Testis (tissue), 2 donors: ENCODE measurements at regions not wholly inside any gene's neighbourhood (a gene's known extent, or its start where the extent isn't known, plus 50 kb on each side); places are given as distances from the start of the nearest gene placed in this dataset.

ENCODE experiments used
- DNase-seq: peaks from one replicate; pipeline ENCODE4 v3.0.0-alpha.2; 2019
- H3K27ac ChIP-seq, 2 donors: fragments of 200-600 bp; sonication (generic); one replicate each; pipeline ENCODE4 v1.5.1; 2019
- H3K27me3 ChIP-seq: fragments of 200-600 bp; sonication (generic); one replicate; pipeline ENCODE4 v1.5.1; 2019
- H3K36me3 ChIP-seq: fragments of 200-600 bp; sonication (generic); one replicate; pipeline ENCODE4 v1.5.1; 2017; ENCODE audit warnings: low read depth; ENCODE audit errors: missing control alignments
- H3K4me1 ChIP-seq: fragments of 200-600 bp; sonication (generic); one replicate; pipeline ENCODE4 v1.5.1; 2019
- H3K4me3 ChIP-seq, 2 donors: fragments of 200-600 bp; sonication (generic); one replicate each; pipeline ENCODE4 v1.5.1; 2017 to 2019
- H3K9me3 ChIP-seq: fragments of 200-600 bp; sonication (generic); one replicate; pipeline ENCODE4 v1.5.1; 2017
- POLR2A ChIP-seq: fragments of 450-650 bp; IDR thresholded peaks from one replicate; pipeline ENCODE4 v1.6.1; 2017; ENCODE audit warnings: antibody characterized with exemption, mild to moderate bottlenecking, moderate library complexity
- WGBS, 2 donors: methylation state at CpG; one replicate each; pipeline ENCODE4 v1.1.5; 2018; 5-methylcytosine and 5-hydroxymethylcytosine counted together
- intact Hi-C: fragments of 100-400 bp; cut with DNase I; formaldehyde crosslinking; loops from one replicate; pipeline ENCODE4 v1.15.1; 2023; ENCODE audit warnings: low total_unique reads
- TF ChIP-seq, protein P1 (sequence below), 3 experiments: fragments of 450-650 bp in 2 of 3; fragments of 200-600 bp in 1 of 3; sonication (generic) in 1 of 3; IDR thresholded peaks; one replicate each; pipeline ENCODE4 v1.5.1; 2016 to 2019; ENCODE audit warnings: antibody characterized with exemption in 3 of 3, mild to moderate bottlenecking in 2 of 3, moderate library complexity in 1 of 3

DNA sequence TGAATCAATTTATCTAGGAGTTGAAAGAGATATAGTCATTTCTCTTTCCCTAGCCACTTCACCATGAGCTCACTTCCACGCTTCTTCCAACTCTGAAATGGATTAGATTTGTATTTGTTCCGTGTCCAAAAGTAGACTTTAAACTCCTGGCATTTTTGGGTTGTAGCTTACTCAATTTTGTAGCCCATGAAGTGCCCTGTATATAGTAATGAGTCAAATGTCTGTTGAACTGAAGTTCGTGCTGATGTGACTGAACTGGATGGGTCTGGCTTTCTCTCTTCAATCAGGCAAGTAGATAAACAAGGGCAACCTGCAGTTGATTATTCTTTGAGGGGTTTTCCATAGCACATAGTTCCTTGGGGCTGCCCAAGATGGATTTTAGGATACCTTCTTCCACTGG, 450.6 kb downstream of the SH2D1A start:
- H3K27ac ChIP-seq = no peak overlapping the region
- no peaks in the 10 kb centered on the region for H3K36me3 ChIP-seq
- no peaks in the 10 kb centered on the region for H3K27me3 ChIP-seq
- H3K4me3 ChIP-seq = no peak overlapping the region
- DNase-seq = no peak
- 88 to 100% methylated on average over 2 to 3 of the region's 3 CpGs for WGBS, 2 donors
- TF ChIP-seq, protein P1, sequence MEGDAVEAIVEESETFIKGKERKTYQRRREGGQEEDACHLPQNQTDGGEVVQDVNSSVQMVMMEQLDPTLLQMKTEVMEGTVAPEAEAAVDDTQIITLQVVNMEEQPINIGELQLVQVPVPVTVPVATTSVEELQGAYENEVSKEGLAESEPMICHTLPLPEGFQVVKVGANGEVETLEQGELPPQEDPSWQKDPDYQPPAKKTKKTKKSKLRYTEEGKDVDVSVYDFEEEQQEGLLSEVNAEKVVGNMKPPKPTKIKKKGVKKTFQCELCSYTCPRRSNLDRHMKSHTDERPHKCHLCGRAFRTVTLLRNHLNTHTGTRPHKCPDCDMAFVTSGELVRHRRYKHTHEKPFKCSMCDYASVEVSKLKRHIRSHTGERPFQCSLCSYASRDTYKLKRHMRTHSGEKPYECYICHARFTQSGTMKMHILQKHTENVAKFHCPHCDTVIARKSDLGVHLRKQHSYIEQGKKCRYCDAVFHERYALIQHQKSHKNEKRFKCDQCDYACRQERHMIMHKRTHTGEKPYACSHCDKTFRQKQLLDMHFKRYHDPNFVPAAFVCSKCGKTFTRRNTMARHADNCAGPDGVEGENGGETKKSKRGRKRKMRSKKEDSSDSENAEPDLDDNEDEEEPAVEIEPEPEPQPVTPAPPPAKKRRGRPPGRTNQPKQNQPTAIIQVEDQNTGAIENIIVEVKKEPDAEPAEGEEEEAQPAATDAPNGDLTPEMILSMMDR (IDR thresholded peaks at IDR 0.05) = no peak
- TF ChIP-seq POLR2A = no peak
- no peaks in the 10 kb centered on the region for H3K4me1 ChIP-seq
- H3K9me3 ChIP-seq = no peaks in the 10 kb centered on the region
- intact Hi-C loops = no loop called here

DNA sequence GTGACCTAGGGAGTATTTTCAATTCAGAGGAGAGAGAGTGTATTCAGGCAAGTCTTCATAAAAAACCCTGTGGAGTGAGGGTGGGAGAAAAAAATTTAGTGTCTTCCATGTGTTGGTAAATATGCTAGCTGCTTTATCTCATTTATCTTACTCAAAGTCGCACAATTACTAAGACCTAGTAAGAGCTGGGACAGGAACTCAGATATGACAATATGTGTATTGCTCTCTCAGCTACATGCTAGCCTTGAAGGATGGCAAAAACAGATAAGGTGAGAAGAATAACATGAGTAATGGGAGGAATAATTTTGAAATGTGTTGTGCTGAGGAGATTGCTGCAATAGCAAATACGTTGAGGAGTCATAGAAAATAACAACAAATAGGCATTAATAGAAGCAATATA, 458.6 kb downstream of the SH2D1A start:
- DNase-seq = no peak
- Histone ChIP-seq H3K9me3 (no peaks in the 10 kb centered on the region), H3K4me1 (no peaks in the 10 kb centered on the region), H3K27me3 (no peaks in the 10 kb centered on the region), H3K27ac (no peak overlapping the region), H3K4me3 (no peak overlapping the region), H3K36me3 (no peaks in the 10 kb centered on the region)
- TF ChIP-seq, protein P1 (IDR thresholded peaks at IDR 0.05) = no peak
- no peak for TF ChIP-seq POLR2A
- intact Hi-C loops = no loop called here
- 80 to 86% methylated on average over 2 of the region's 2 CpGs for WGBS, 2 donors

DNA sequence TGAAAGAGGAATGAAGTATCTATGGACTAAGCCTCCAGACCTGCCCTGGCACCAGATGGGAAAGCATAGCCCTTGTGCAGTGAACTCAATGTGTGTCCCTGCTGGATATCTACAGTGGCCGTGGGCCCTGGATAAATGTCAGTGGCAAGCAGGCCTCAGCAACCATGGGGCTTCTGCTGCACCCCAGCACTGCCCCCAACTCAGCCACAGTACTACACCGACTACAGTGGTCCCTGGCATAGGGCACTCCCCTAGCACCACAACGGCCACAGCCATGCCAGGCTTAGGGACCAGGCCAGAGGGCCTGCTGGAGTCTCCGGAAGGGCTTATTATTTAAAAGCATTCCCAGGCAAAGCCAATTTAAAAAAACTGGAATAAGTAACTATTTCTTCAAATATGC, 459.1 kb downstream of the SH2D1A start:
- TF ChIP-seq, protein P1 (IDR thresholded peaks at IDR 0.05) = no peak
- TF ChIP-seq POLR2A = no peak
- H3K27ac ChIP-seq = no peak overlapping the region

DNA sequence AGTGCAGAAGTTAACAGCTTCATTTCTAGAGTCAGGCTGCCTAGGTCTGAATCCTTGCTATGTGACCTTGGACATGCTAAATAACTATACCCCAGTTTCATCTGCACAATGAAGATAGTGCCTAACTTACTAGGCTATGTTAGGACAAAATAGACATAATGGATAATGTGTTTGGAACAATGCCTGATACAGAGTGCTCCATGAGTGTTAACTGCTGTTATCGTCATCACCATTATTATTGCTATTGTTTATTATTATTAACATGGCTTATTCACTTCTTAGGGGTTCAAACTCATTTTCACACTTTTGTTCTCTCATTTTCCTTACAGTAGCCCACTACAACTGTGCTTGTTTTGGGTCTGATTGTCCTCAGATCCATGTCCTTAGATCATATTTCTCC, 467.7 kb downstream of the SH2D1A start:
- intact Hi-C loops = no loop called here

More for the DNA sequence above, 459.1 kb downstream of the SH2D1A start:
- no peak overlapping the region for H3K4me3 ChIP-seq
- DNase-seq = no peak
- intact Hi-C loops = no loop called here
- no peaks in the 10 kb centered on the region for H3K36me3 ChIP-seq
- WGBS, 2 donors = 73 to 96% methylated on average over 2 to 4 of the region's 4 CpGs
- H3K27me3 ChIP-seq = no peaks in the 10 kb centered on the region
- no peaks in the 10 kb centered on the region for H3K4me1 ChIP-seq
- no peaks in the 10 kb centered on the region for H3K9me3 ChIP-seq

DNA sequence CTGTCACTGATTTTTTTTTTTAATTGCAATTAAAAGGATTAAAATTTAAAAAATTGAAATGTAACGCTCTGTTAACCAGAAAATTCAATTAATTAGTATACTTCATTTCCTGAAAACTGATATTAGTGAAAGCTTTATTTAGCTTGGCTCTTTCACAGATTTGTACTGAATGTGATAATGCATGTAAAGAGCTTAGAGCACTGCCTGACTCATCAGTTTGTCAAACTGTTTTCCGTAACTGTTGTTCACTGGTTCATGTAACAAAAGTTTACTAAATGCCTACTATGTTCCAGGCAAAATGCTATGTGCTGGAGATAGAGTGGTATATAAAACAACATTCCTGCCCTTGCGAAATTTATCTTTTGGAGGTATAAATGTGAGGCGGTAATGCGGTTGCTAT, 471.7 kb downstream of the SH2D1A start:
- no peak for DNase-seq
- Histone ChIP-seq H3K27me3 (no peaks in the 10 kb centered on the region), H3K4me1 (no peaks in the 10 kb centered on the region), H3K27ac (no peak overlapping the region), H3K36me3 (no peaks in the 10 kb centered on the region), H3K9me3 (no peaks in the 10 kb centered on the region), H3K4me3 (no peak overlapping the region)
- intact Hi-C loops = no loop called here
- 77 to 89% methylated on average over 5 of the region's 5 CpGs for WGBS, 2 donors
- no peak for TF ChIP-seq POLR2A
- TF ChIP-seq, protein P1 (IDR thresholded peaks at IDR 0.05) = no peak

More for the DNA sequence above, 467.7 kb downstream of the SH2D1A start:
- DNase-seq = no peak
- no peaks in the 10 kb centered on the region for H3K36me3 ChIP-seq
- no peak overlapping the region for H3K4me3 ChIP-seq
- no peak overlapping the region for H3K27ac ChIP-seq
- H3K9me3 ChIP-seq = no peaks in the 10 kb centered on the region
- TF ChIP-seq, protein P1 (IDR thresholded peaks at IDR 0.05) = no peak
- no peak for TF ChIP-seq POLR2A
- WGBS, 2 donors = 45 to 60% methylated on average over 1 of the region's 1 CpG
- H3K4me1 ChIP-seq = no peaks in the 10 kb centered on the region
- no peaks in the 10 kb centered on the region for H3K27me3 ChIP-seq
